ENCODE measurements at regions not wholly inside any gene's neighbourhood (a gene's known extent, or its start where the extent isn't known, plus 50 kb on each side); places are given as distances from the start of the nearest gene placed in this dataset.

GRCh38 chr5:9905661-9906060 is 275.5 kb upstream of the TAS2R1 start:
- TF ChIP-seq, protein P1, sequence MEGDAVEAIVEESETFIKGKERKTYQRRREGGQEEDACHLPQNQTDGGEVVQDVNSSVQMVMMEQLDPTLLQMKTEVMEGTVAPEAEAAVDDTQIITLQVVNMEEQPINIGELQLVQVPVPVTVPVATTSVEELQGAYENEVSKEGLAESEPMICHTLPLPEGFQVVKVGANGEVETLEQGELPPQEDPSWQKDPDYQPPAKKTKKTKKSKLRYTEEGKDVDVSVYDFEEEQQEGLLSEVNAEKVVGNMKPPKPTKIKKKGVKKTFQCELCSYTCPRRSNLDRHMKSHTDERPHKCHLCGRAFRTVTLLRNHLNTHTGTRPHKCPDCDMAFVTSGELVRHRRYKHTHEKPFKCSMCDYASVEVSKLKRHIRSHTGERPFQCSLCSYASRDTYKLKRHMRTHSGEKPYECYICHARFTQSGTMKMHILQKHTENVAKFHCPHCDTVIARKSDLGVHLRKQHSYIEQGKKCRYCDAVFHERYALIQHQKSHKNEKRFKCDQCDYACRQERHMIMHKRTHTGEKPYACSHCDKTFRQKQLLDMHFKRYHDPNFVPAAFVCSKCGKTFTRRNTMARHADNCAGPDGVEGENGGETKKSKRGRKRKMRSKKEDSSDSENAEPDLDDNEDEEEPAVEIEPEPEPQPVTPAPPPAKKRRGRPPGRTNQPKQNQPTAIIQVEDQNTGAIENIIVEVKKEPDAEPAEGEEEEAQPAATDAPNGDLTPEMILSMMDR (IDR thresholded peaks at IDR 0.05; ENCODE audit: low read length) = no peak
- TF ChIP-seq EZH2 (IDR thresholded peaks at IDR 0.05; ENCODE audit: borderline replicate concordance, low read length) = no peak
